Left lung (tissue), 4 donors: ENCODE measurements at regions not wholly inside any gene's neighbourhood (a gene's known extent, or its start where the extent isn't known, plus 50 kb on each side); places are given as distances from the start of the nearest gene placed in this dataset.

Experiments used
- ATAC-seq: fragments of 200-7000 bp; cut with Tn5 transposase; one replicate; pipeline ENCODE4 v1.9.1; 2020; ENCODE audit warnings: moderate library complexity
- DNase-seq, 4 donors: peaks; one replicate each; pipeline ENCODE4 v3.0.0-alpha.2; 2013 to 2020
- H3K27ac ChIP-seq, 2 donors: fragments of 200-600 bp; sonication (generic) in 1 of 2; one replicate each; pipeline versions ENCODE4 v1.5.0 to v1.8.0; 2020 to 2021
- H3K27me3 ChIP-seq, 2 donors: fragments of 200-600 bp; sonication (generic) in 1 of 2; one replicate each; pipeline versions ENCODE4 v1.5.0 to v1.8.0; 2020 to 2021
- H3K36me3 ChIP-seq, 2 donors: fragments of 200-600 bp; sonication (generic) in 1 of 2; one replicate each; pipeline versions ENCODE4 v1.5.0 to v1.8.0; 2020 to 2021
- H3K4me1 ChIP-seq, 2 donors: fragments of 200-600 bp; one replicate each; pipeline ENCODE4 v1.8.0; 2021
- H3K4me3 ChIP-seq, 2 donors: fragments of 200-600 bp; sonication (generic) in 1 of 2; one replicate each; pipeline versions ENCODE4 v1.5.0 to v1.8.0; 2020 to 2021; ENCODE audit warnings: mild to moderate bottlenecking in 1 of 2
- H3K9me3 ChIP-seq, 2 donors: fragments of 200-600 bp; sonication (generic) in 1 of 2; one replicate each; pipeline versions ENCODE4 v1.5.0 to v1.8.0; 2020 to 2021
- CTCF ChIP-seq, 2 donors: fragments of 200-600 bp; sonication (generic) in 1 of 2; IDR thresholded peaks; one replicate each; pipeline versions ENCODE4 v1.5.0 to v1.8.0; 2021; ENCODE audit warnings: antibody characterized with exemption in 2 of 2
- intact Hi-C, 2 donors: fragments of 100-400 bp; cut with DNase I; formaldehyde crosslinking; loops; one replicate each; pipeline versions ENCODE4 v1.11.2 to v1.14.2; 2022
- donor health status: DM: no; HTN: yes; CAD: no.
- donor health status: DM: no; HTN: no; CAD: no.

GRCh38 chr5:87081511-87082372 lies 185.9 kb upstream of the RASA1 start:
- Histone ChIP-seq H3K4me3 (no peak overlapping the region), H3K27me3 (no peaks in the 10 kb centered on the region), H3K4me1 (peaks cover 0 to 10% of the 10 kb centered on the region in 2 donors), H3K9me3 (peaks cover 0 to 3% of the 10 kb centered on the region in 2 donors), H3K27ac (peak overlapping the region in 1 of 2 donors; percentile 1), H3K36me3 (no peaks in the 10 kb centered on the region)
- ATAC-seq = peak; percentile 41
- no peak for TF ChIP-seq CTCF (IDR thresholded peaks at IDR 0.05)
- intact Hi-C loops = no loop called here
- DNase-seq = no peak

- Histone ChIP-seq H3K27ac (no peak overlapping the region), H3K4me3 (no peak overlapping the region), H3K27me3 (no peaks in the 10 kb centered on the region), H3K36me3 (no peaks in the 10 kb centered on the region), H3K4me1 (no peaks in the 10 kb centered on the region), H3K9me3 (no peaks in the 10 kb centered on the region)
- ATAC-seq = no peak
- intact Hi-C loops = no loop called here
- no peak for DNase-seq
- TF ChIP-seq CTCF (IDR thresholded peaks at IDR 0.05) = no peak
Observed at GRCh38 chr5:87094347-87094746, 173.3 kb upstream of the RASA1 start.

GRCh38 chr5:87094833-87095232 lies 172.8 kb upstream of the RASA1 start:
- intact Hi-C loops = no loop called here
- Histone ChIP-seq H3K27me3 (no peaks in the 10 kb centered on the region), H3K4me1 (no peaks in the 10 kb centered on the region), H3K4me3 (no peak overlapping the region), H3K27ac (no peak overlapping the region), H3K9me3 (no peaks in the 10 kb centered on the region), H3K36me3 (no peaks in the 10 kb centered on the region)
- ATAC-seq (no peak), DNase-seq (no peak)
- TF ChIP-seq CTCF (IDR thresholded peaks at IDR 0.05) = no peak

GRCh38 chr5:87095787-87096186 lies 171.9 kb upstream of the RASA1 start:
- DNase-seq (no peak), ATAC-seq (no peak)
- Histone ChIP-seq H3K4me3 (no peak overlapping the region), H3K27me3 (no peaks in the 10 kb centered on the region), H3K27ac (no peak overlapping the region), H3K36me3 (no peaks in the 10 kb centered on the region), H3K9me3 (no peaks in the 10 kb centered on the region), H3K4me1 (no peaks in the 10 kb centered on the region)
- TF ChIP-seq CTCF (IDR thresholded peaks at IDR 0.05) = no peak
- intact Hi-C loops = no loop called here

- DNase-seq (no peak), ATAC-seq (no peak)
- no peaks in the 10 kb centered on the region for H3K9me3 ChIP-seq
- TF ChIP-seq CTCF (IDR thresholded peaks at IDR 0.05) = no peak
- H3K36me3 ChIP-seq = no peaks in the 10 kb centered on the region
- H3K27me3 ChIP-seq = no peaks in the 10 kb centered on the region
- no peak overlapping the region for H3K27ac ChIP-seq
- H3K4me1 ChIP-seq = no peaks in the 10 kb centered on the region
- no peak overlapping the region for H3K4me3 ChIP-seq
- intact Hi-C loops = no loop called here
Observed at GRCh38 chr5:87097664-87098063, 170.0 kb upstream of the RASA1 start.
